LNCAP (cell line): ENCODE measurements at regions not wholly inside any gene's neighbourhood (a gene's known extent, or its start where the extent isn't known, plus 50 kb on each side); places are given as distances from the start of the nearest gene placed in this dataset.

Experiments
- CTCF ChIP-seq: fragments of 450-650 bp; IDR thresholded peaks from 2 replicates; pipeline ENCODE4 v1.5.1; 2017; ENCODE audit warnings: mild to moderate bottlenecking

DNA sequence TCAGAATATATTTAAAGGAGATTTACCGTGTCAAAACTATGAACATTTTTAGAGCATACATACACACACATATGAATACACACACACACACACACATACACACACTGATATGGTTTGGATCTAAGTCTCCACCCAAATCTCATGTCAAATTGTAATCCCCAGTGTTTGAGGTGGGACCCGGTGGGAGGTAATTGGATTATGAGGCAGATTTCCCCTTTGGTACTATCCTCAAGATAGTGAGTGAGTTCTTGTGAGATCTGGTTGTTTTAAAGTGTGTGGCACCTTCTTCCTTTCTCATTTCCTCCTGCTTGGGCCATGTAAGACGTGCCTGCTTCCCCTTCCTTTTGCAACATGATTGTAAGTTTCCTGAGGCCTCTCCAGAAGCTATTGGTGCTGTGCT lies 515.0 kb upstream of the ZMIZ1 start:
- TF ChIP-seq CTCF, result no peak

GRCh38 chr10:78555128-78555527 lies 513.6 kb upstream of the ZMIZ1 start:
- TF ChIP-seq CTCF, result no peak

GRCh38 chr10:78556705-78557432 lies 511.9 kb upstream of the ZMIZ1 start:
- no peak for TF ChIP-seq CTCF

GRCh38 chr10:78557433-78557925 lies 511.3 kb upstream of the ZMIZ1 start:
- no peak for TF ChIP-seq CTCF

DNA sequence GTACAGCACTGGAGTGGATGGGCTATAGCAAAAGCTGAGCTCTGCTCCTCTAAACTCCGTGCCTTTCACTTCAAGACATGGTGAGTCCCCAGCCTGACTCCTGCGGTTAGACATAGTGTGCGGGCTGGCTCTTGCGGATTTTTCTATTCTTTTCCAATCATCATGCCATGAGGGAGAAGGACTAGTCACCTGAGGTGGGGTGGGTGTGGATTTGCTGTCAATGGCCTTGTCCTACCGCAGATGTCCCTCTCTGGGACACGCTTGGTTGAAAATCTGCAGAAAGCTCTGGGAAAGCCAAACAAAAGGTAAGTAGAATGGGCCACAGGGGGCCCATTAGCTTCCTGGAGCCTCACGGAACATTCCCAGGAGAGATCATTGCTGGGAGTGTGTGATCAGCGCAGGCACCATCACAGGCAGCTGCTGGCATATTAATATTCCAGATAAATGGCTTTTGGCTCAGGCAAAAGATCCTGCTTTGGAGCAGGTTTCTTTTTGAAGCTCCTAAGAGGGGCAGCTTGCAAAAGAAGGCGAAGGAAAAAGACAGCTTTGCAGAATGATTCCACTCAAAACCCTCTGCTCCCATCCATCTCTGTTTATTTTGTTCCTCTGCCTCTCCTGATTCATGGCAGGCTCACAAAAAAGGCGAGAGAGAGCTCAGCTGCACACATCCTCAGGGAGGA lies 509.0 kb upstream of the ZMIZ1 start:
- TF ChIP-seq CTCF, result no peak

GRCh38 chr10:78560341-78560688 lies 508.5 kb upstream of the ZMIZ1 start:
- TF ChIP-seq CTCF, result no peak

- TF ChIP-seq CTCF, result no peak
Measured at GRCh38 chr10:78563314-78563713, 505.5 kb upstream of the ZMIZ1 start.
